SK-N-MC (cell line): ENCODE measurements at regions not wholly inside any gene's neighbourhood (a gene's known extent, or its start where the extent isn't known, plus 50 kb on each side); places are given as distances from the start of the nearest gene placed in this dataset.

ENCODE experiments used
- EZH2 ChIP-seq: fragments of 200-600 bp; sonication (generic); IDR thresholded peaks from one replicate; pipeline ENCODE4 v1.6.1; 2017; ENCODE audit warnings: antibody characterized with exemption
- FOXP2 ChIP-seq: optimal IDR thresholded peaks from 2 replicates; pipeline ENCODE3; 2011; ENCODE audit warnings: mild to moderate bottlenecking, moderate library complexity; ENCODE audit not compliant: insufficient read depth; ENCODE audit errors: extremely low read length, control extremely low read depth
- POLR2AphosphoS5 ChIP-seq: IDR thresholded peaks from 2 replicates; pipeline ENCODE4 v1.6.1; 2012; ENCODE audit warnings: mild to moderate bottlenecking, low read depth, low read length, borderline replicate concordance

- TF ChIP-seq POLR2AphosphoS5 = no peak
- no peak for TF ChIP-seq EZH2
- TF ChIP-seq FOXP2 = no peak
Observed at GRCh38 chr4:187470061-187470460, 525.5 kb upstream of the ZFP42 start.
